GM18508 (cell line): ENCODE measurements at regions not wholly inside any gene's neighbourhood (a gene's known extent, or its start where the extent isn't known, plus 50 kb on each side); places are given as distances from the start of the nearest gene placed in this dataset.
"Not testable (repeated sequence)": the region's sequence is repeated elsewhere in the genome, so short reads cannot be mapped to it uniquely, and the experiment has no call there.

Source experiments
- ATAC-seq: cut with Tn5 transposase; IDR thresholded peaks from one replicate; pipeline ENCODE4 v1.9.1; 2021; ENCODE audit warnings: moderate number of reproducible peaks; ENCODE audit not compliant: insufficient read depth, unreplicated experiment

DNA sequence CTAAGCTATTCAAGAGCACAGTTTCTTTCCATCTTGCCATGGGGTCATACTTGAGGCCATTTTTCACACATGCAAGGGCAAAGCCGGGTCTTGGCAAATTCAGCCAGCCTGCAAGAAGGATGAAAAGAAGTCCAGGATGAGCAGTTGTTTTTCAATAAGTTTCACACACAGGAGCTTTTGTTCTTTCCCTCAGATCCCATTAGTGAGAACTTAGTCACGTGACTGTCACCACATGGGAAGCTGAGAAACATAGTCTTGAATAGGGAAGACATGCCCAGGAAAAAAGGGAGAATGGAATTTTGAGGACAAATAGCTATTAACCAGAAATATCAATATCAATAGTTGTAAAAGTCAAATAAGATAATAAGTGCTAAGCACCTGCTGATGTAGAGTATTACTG, 137.7 kb downstream of the AHR start:
- ATAC-seq: no peak

- no peak for ATAC-seq
Observed at GRCh38 chr7:17437586-17437985, 139.1 kb downstream of the AHR start.

- ATAC-seq: not testable (repeated sequence)
Observed at GRCh38 chr7:17440025-17440784, 141.8 kb downstream of the AHR start.

DNA sequence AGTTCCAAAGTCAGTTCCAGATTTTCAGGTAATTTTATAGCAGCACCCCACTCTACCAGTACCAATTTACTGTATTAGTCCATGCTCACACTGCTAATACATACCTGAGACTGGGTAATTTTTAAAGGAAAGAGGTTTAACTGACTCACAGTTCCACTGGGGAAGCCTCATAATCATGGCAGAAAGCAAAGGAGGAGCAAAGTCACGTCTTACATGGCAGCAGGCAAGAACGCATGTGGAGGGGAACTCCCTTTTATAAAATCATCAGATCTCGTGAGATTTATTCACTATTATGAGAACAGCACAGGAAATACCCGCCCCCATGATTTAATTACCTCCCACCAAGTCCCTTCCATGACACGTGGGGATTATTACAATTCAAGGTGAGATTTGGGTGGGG, 142.4 kb downstream of the AHR start:
- no peak for ATAC-seq

GRCh38 chr7:17441557-17441956, 143.1 kb downstream of the AHR start:
- ATAC-seq: no peak

DNA sequence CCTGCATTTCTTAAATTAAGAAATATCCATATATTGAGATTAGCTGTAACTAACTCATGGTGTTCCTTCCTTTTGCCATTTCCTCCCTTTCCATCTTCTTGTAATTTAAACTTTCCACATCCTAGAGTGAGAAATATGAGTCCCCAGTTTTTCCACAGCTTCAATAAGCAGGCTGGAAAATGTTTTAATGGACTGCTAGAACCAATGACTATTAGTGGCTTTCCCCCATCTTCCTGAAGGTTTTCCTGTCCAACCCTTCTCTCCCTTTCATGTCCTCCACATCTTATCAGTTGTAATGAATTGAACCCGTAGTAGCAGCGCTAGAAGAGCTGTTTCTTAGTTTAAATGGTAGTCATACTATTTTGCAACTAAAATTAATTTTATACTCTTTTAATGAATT, 145.7 kb downstream of the AHR start:
- no peak for ATAC-seq

- ATAC-seq: no peak
Observed at GRCh38 chr7:17444673-17445072, 146.2 kb downstream of the AHR start.

- ATAC-seq: no peak
Observed at GRCh38 chr7:17446340-17446739, 147.9 kb downstream of the AHR start.

GRCh38 chr7:17447728-17448478, 149.5 kb downstream of the AHR start:
- ATAC-seq: no peak

GRCh38 chr7:17448479-17449423, 150.3 kb downstream of the AHR start:
- no peak for ATAC-seq

DNA sequence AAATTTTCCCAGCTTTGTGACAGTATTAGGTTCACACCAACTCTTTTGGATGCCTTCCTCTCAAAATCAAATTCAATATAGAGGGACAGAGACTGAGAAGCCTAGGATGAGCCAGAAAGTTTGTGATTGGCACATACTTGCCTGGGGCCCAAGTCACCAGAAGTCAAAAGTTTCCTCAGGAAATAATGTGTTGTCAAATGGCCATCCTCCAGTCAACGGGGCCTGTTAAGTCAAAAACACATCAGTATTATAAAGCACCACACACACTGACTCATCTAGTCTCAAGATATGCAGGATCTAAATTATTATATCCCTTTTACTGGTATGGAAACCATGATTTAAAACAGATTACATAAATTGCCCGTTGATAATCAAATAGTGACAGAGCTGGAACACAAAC, 158.1 kb downstream of the AHR start:
- ATAC-seq: no peak

- ATAC-seq: no peak
Observed at GRCh38 chr7:17460001-17460400, 161.5 kb downstream of the AHR start.

DNA sequence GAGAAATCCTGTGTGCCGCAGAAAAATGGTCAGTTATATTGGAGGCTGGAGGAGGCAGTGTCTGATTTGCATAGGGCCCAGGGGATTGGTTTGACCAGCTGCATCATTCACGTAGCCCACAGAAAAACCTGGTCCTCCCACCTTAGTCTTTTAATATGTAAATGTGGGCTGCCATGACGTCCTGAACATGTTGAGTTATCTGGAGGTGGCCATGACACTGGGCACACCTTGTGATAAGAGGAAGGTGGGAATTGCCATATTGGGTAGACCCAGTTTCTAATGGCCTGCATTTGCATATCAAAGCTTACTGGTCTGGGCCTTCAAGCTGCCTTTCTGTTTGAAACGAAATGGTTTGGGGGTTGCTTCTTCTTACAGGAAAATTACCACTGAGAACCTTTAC, 162.2 kb downstream of the AHR start:
- no peak for ATAC-seq

- no peak for ATAC-seq
Observed at GRCh38 chr7:17462131-17462631, 163.7 kb downstream of the AHR start.

GRCh38 chr7:17463511-17464085, 165.1 kb downstream of the AHR start:
- no peak for ATAC-seq

- ATAC-seq: no peak
Observed at GRCh38 chr7:17466216-17466615, 167.8 kb downstream of the AHR start.

DNA sequence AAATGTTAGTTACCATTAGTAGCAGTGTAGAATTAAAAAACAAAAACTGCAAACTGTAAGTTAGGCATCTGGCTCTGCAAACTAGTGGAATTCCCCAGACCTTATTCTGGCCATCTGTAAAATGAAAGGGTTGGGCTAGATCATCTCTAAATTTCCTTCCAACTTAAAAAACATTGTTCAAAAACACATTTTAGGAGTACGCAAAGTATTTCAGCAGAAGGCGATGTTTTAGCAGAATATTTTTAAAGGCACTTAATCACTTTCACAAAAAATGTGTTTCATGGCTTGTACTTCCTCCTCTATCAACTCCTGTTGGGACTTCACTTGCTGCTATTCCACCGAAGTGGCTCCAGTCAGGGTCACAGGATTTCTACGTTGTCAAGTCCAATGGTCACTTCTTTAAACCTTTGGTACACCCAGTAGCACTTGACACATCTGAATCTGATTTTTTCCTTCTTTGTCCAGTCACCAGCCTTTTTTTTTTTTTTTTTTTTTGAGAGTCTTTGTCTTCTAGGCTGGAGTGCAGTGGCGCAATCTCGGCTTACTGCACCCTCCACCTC, 169.0 kb downstream of the AHR start:
- no peak for ATAC-seq

GRCh38 chr7:17471325-17471724, 172.9 kb downstream of the AHR start:
- no peak for ATAC-seq

DNA sequence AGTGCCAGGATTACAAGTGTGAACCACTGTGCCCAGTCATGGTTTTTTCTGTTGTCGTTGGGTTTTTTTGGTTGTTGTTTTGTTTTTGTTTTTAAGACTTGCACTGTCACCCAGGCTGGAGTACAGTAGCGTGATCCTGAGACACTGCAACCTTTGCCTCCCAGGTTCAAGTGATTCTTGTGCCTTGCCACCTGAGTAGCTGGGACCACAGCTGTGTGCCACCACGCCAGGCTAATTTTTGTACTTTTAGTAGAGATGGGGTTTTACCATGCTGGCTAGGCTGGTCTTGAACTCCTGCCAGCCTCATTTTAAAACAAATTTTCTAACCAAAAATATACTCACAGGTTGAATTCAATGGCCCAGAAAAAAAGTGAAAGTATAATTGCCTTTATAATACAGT, 174.1 kb downstream of the AHR start:
- no peak for ATAC-seq

DNA sequence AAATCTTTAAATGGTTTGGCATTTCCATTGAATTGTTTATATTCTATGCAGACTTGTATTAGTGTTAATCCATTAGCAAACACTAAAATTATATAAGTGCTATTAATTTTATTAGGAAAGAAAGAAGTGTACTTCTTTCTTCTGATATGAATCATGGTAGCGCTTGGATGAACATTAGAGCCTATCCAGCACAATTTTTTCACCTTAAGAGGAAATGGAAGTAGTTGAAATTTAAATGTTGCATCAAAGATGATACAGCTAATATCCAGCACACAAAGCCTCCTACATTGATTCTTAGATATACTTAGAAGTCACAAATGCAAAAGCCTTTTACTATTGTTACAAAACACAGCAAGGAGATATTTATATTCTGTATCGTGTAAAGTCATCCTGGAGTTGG, 174.5 kb downstream of the AHR start:
- ATAC-seq: no peak
